NCI-H1048 (cell line): ENCODE measurements at regions not wholly inside any gene's neighbourhood (a gene's known extent, or its start where the extent isn't known, plus 50 kb on each side); places are given as distances from the start of the nearest gene placed in this dataset.

Source experiments
- DNase-seq: peaks from one replicate; lab custom pipeline; 2025; lab: John Stamatoyannopoulos, UW

- peak; percentile 86 for DNase-seq
Measured at GRCh38 chr5:109468737-109469420, 59.1 kb upstream of the PJA2 start.

- no peak for DNase-seq
Measured at GRCh38 chr5:109468288-109468676, 58.5 kb upstream of the PJA2 start.

GRCh38 chr5:109467058-109467457, 57.3 kb upstream of the PJA2 start:
- DNase-seq, result no peak
